ENCODE measurements at regions not wholly inside any gene's neighbourhood (a gene's known extent, or its start where the extent isn't known, plus 50 kb on each side); places are given as distances from the start of the nearest gene placed in this dataset.
A peak's percentile ranks its signal among the peaks of the same experiment; 100 is the strongest.
"Not testable (repeated sequence)": the region's sequence is repeated elsewhere in the genome, so short reads cannot be mapped to it uniquely, and the experiment has no call there.

GRCh38 chr1:88321706-88322105 is 362.4 kb upstream of the PKN2 start:
- Histone ChIP-seq H3K4me1 (ENCODE audit: control insufficient read depth, insufficient read depth, low read length) (peaks cover 4% of the 10 kb centered on the region), H3K4me3 (ENCODE audit: low read length) (no peak overlapping the region), H3K27me3 (ENCODE audit: control insufficient read depth, insufficient read depth, low read length) (no peaks in the 10 kb centered on the region), H3K9me3 (ENCODE audit: control insufficient read depth, low read depth, low read length) (no peaks in the 10 kb centered on the region), H3K36me3 (ENCODE audit: control insufficient read depth, insufficient read depth, low read length) (no peaks in the 10 kb centered on the region), H3K27ac (ENCODE audit: low read length) (no peak overlapping the region)
- 83% methylated on average over 1 of the region's 2 CpGs for WGBS (ENCODE audit: insufficient coverage, low lambda C conversion rate)
- DNase-seq: peak; percentile 8 to 19

DNA sequence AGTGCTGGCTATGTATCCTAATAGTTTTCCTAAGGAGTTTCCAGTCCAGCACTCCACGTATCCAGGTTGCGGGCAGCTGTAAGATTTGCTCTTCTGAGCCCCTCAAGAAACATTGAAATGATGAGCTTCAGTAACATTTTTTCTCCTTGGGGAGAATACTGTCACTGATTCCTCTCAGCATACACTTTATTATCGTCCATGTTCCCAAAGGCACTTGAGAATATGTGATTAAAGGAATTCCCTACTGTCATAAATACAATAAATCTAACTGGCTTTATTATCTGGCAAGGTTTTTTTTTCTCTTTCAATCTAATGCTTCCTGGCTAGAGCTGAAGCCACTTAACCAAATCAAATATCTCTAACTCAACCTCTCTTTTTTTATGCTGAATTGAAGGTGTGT is 359.2 kb upstream of the PKN2 start:
- H3K27me3 ChIP-seq (ENCODE audit: control insufficient read depth, insufficient read depth, low read length): no peaks in the 10 kb centered on the region

DNA sequence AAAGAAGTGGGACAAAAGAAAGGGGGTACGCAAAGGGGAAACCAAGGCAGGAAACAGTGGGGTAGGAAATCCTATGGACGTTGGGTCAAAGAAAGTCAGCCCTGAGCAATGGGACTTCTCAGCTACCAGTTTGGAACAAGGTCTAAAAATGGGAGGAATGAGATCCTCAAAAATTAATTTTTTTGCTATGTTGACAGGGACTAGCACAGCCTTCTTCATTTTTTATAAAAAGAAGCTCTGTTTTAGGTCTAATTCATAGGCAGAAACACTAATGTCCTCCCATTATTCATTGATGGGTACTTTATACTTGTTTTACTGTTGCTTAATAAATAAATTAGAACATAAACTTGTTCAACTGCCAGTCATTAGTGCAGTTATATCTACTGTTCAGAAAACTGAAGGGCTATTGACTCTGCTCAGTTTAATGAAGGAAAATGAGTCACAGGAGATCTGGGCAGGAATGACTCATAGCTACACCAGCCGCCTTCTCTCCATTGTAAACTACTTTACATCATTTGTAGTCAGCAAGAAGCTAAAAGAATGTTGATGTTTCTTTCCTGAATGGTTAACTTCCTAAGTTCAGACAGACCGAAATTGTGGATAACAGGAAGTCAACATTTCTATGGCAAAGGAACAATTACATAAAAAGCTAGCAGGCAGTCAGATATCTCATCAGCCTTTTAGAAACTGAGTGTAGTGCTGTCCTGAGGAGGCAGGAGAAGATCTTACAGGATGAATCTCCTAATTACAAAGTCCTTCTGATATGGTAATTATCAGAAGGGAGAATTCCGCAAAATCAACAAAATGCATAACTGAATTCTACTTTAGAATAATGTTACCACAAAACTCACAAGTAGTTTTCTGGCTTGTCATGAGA is 356.4 kb upstream of the PKN2 start:
- H3K27ac ChIP-seq (ENCODE audit: low read length): peak overlapping the region; percentile 47
- no peaks in the 10 kb centered on the region for H3K36me3 ChIP-seq (ENCODE audit: control insufficient read depth, insufficient read depth, low read length)
- no peaks in the 10 kb centered on the region for H3K27me3 ChIP-seq (ENCODE audit: control insufficient read depth, insufficient read depth, low read length)
- H3K9me3 ChIP-seq (ENCODE audit: control insufficient read depth, low read depth, low read length): no peaks in the 10 kb centered on the region
- 88% methylated on average over 1 of the region's 5 CpGs for WGBS (ENCODE audit: insufficient coverage, low lambda C conversion rate)
- peaks cover 2% of the 10 kb centered on the region for H3K4me1 ChIP-seq (ENCODE audit: control insufficient read depth, insufficient read depth, low read length)
- DNase-seq: peak; percentile 56 to 77
- no peak overlapping the region for H3K4me3 ChIP-seq (ENCODE audit: low read length)

More for the DNA sequence above, 359.2 kb upstream of the PKN2 start:
- Histone ChIP-seq H3K9me3 (ENCODE audit: control insufficient read depth, low read depth, low read length) (no peaks in the 10 kb centered on the region), H3K4me1 (ENCODE audit: control insufficient read depth, insufficient read depth, low read length) (peaks cover 2% of the 10 kb centered on the region), H3K27ac (ENCODE audit: low read length) (no peak overlapping the region), H3K36me3 (ENCODE audit: control insufficient read depth, insufficient read depth, low read length) (no peaks in the 10 kb centered on the region), H3K4me3 (ENCODE audit: low read length) (no peak overlapping the region)
- no peak for DNase-seq
- WGBS (ENCODE audit: insufficient coverage, low lambda C conversion rate): 100% methylated on average over 1 of the region's 3 CpGs

DNA sequence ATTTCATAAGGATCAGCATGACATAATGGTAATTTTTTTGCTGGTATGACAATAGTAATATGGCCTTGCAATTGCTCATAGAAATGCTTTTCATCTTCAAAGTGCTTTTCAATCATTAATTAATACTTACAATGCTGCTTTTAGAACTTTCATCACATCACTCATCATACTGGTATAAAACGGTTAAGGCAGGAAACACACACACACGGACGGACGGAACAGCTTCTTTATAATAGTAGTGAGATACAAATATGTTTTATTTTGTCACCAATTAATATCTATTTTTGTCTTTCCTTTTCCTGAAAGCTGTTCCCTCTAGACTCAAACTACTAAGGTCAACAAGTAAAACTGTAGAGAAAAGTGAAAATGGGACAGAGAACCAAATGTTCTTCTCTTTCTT is 353.9 kb upstream of the PKN2 start:
- DNase-seq: no peak
- Histone ChIP-seq H3K27ac (ENCODE audit: low read length) (no peak overlapping the region), H3K9me3 (ENCODE audit: control insufficient read depth, low read depth, low read length) (no peaks in the 10 kb centered on the region), H3K4me1 (ENCODE audit: control insufficient read depth, insufficient read depth, low read length) (peaks cover 2% of the 10 kb centered on the region), H3K36me3 (ENCODE audit: control insufficient read depth, insufficient read depth, low read length) (no peaks in the 10 kb centered on the region), H3K4me3 (ENCODE audit: low read length) (no peak overlapping the region), H3K27me3 (ENCODE audit: control insufficient read depth, insufficient read depth, low read length) (no peaks in the 10 kb centered on the region)
- WGBS (ENCODE audit: insufficient coverage, low lambda C conversion rate): no CpG with 5 or more reads among the region's 4 CpGs

DNA sequence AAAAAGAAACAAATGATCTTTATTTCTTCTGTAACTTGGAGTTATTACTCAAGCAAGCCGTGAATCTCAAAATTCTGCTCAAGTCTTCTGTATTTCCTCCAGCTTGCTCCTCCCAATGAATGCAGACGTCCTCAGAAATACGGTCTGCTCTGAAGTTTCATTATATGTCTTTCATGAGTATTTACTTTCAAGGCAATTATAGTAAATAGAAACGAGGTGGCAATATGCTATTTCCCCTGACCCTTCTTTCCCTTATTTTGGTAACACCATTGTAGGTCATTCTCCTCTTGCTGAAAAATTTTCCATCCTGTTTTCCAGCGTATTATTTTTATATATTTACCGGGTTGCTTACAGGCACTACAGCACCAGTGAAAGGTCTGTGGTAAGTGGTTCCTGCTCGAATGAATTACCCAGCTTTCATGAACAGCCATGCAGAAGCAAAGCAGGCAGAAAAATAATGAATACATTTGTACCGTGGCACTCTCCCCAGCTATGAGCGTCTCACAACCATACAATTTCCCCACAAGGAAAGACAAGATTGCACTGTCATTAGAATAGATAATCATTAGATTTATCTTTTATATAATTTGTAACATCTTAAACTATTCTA is 350.9 kb upstream of the PKN2 start:
- no peak for DNase-seq
- 86% methylated on average over 5 of the region's 9 CpGs for WGBS (ENCODE audit: insufficient coverage, low lambda C conversion rate)

DNA sequence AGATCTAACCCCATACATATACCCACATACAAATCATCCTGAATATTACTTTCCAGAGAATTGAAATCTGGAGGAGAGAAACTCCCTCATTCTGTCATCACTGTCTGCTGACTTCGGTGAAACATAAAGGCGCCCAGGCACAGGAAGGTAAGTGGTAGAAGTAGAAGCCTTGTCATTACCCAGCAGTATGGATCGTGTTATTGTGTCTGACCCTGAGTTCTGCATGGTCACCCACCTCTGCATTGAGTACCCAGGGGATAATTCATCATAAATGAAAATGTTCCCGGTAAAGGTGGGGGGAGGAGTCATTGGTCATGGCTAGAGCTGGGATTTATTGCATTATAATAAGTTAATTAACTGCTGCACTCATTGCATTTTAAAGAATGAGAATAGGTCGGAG is 342.6 kb upstream of the PKN2 start:
- WGBS (ENCODE audit: insufficient coverage, low lambda C conversion rate): 100% methylated on average over 1 of the region's 5 CpGs
- no peaks in the 10 kb centered on the region for H3K4me1 ChIP-seq (ENCODE audit: control insufficient read depth, insufficient read depth, low read length)
- H3K36me3 ChIP-seq (ENCODE audit: control insufficient read depth, insufficient read depth, low read length): no peaks in the 10 kb centered on the region
- no peak overlapping the region for H3K4me3 ChIP-seq (ENCODE audit: low read length)
- DNase-seq: no peak
- no peak overlapping the region for H3K27ac ChIP-seq (ENCODE audit: low read length)
- H3K27me3 ChIP-seq (ENCODE audit: control insufficient read depth, insufficient read depth, low read length): no peaks in the 10 kb centered on the region
- H3K9me3 ChIP-seq (ENCODE audit: control insufficient read depth, low read depth, low read length): no peaks in the 10 kb centered on the region

More for the DNA sequence above, 350.9 kb upstream of the PKN2 start:
- H3K4me1 ChIP-seq (ENCODE audit: control insufficient read depth, insufficient read depth, low read length): no peaks in the 10 kb centered on the region
- no peak overlapping the region for H3K27ac ChIP-seq (ENCODE audit: low read length)
- no peak overlapping the region for H3K4me3 ChIP-seq (ENCODE audit: low read length)
- no peaks in the 10 kb centered on the region for H3K27me3 ChIP-seq (ENCODE audit: control insufficient read depth, insufficient read depth, low read length)
- H3K36me3 ChIP-seq (ENCODE audit: control insufficient read depth, insufficient read depth, low read length): no peaks in the 10 kb centered on the region
- H3K9me3 ChIP-seq (ENCODE audit: control insufficient read depth, low read depth, low read length): no peaks in the 10 kb centered on the region

DNA sequence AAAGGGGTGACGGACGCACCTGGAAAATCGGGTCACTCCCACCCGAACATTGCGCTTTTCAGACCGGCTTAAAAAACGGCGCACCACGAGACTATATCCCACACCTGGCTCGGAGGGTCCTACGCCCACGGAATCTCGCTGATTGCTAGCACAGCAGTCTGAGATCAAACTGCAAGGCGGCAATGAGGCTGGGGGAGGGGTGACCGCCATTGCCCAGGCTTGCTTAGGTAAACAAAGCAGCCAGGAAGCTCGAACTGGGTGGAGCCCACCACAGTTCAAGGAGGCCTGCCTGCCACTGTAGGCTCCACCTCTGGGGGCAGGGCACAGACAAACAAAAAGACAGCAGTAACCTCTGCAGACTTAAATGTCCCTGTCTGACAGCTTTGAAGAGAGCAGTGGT is 342.0 kb upstream of the PKN2 start:
- not testable (repeated sequence) for DNase-seq; H3K9me3 ChIP-seq (ENCODE audit: control insufficient read depth, low read depth, low read length); H3K4me3 ChIP-seq (ENCODE audit: low read length); H3K36me3 ChIP-seq (ENCODE audit: control insufficient read depth, insufficient read depth, low read length); H3K27ac ChIP-seq (ENCODE audit: low read length); H3K27me3 ChIP-seq (ENCODE audit: control insufficient read depth, insufficient read depth, low read length); H3K4me1 ChIP-seq (ENCODE audit: control insufficient read depth, insufficient read depth, low read length)
- WGBS (ENCODE audit: insufficient coverage, low lambda C conversion rate): no CpG with 5 or more reads among the region's 16 CpGs

- Histone ChIP-seq H3K4me3 (ENCODE audit: low read length) (no peak overlapping the region), H3K36me3 (ENCODE audit: control insufficient read depth, insufficient read depth, low read length) (no peaks in the 10 kb centered on the region), H3K27me3 (ENCODE audit: control insufficient read depth, insufficient read depth, low read length) (no peaks in the 10 kb centered on the region), H3K27ac (ENCODE audit: low read length) (no peak overlapping the region), H3K4me1 (ENCODE audit: control insufficient read depth, insufficient read depth, low read length) (no peaks in the 10 kb centered on the region), H3K9me3 (ENCODE audit: control insufficient read depth, low read depth, low read length) (no peaks in the 10 kb centered on the region)
- no CpG with 5 or more reads among the region's 2 CpGs for WGBS (ENCODE audit: insufficient coverage, low lambda C conversion rate)
- no peak for DNase-seq
Observed at GRCh38 chr1:88350648-88351047, 333.4 kb upstream of the PKN2 start.

- no peaks in the 10 kb centered on the region for H3K4me1 ChIP-seq (ENCODE audit: control insufficient read depth, insufficient read depth, low read length)
- no peak overlapping the region for H3K27ac ChIP-seq (ENCODE audit: low read length)
- H3K4me3 ChIP-seq (ENCODE audit: low read length): no peak overlapping the region
- no CpG with 5 or more reads among the region's 3 CpGs for WGBS (ENCODE audit: insufficient coverage, low lambda C conversion rate)
- H3K27me3 ChIP-seq (ENCODE audit: control insufficient read depth, insufficient read depth, low read length): no peaks in the 10 kb centered on the region
- no peak for DNase-seq
- no peaks in the 10 kb centered on the region for H3K9me3 ChIP-seq (ENCODE audit: control insufficient read depth, low read depth, low read length)
- no peaks in the 10 kb centered on the region for H3K36me3 ChIP-seq (ENCODE audit: control insufficient read depth, insufficient read depth, low read length)
Observed at GRCh38 chr1:88351960-88352359, 332.1 kb upstream of the PKN2 start.

- peak in 1 of 2 donors; percentile 11 for DNase-seq
- Histone ChIP-seq H3K27me3 (ENCODE audit: control insufficient read depth, insufficient read depth, low read length) (no peaks in the 10 kb centered on the region), H3K4me1 (ENCODE audit: control insufficient read depth, insufficient read depth, low read length) (no peaks in the 10 kb centered on the region), H3K36me3 (ENCODE audit: control insufficient read depth, insufficient read depth, low read length) (no peaks in the 10 kb centered on the region), H3K4me3 (ENCODE audit: low read length) (no peak overlapping the region), H3K9me3 (ENCODE audit: control insufficient read depth, low read depth, low read length) (no peaks in the 10 kb centered on the region), H3K27ac (ENCODE audit: low read length) (no peak overlapping the region)
- WGBS (ENCODE audit: insufficient coverage, low lambda C conversion rate): 40% methylated on average over 1 of the region's 1 CpG
Observed at GRCh38 chr1:88354256-88354655, 329.8 kb upstream of the PKN2 start.
